Stimulated activated CD4-positive, alpha-beta T cell treated with anti-CD3 and anti-CD28 coated beads, Interleukin-1b, Interleukin-23, amount 100 ng/mL, for 48 hours (primary cell): ENCODE measurements at regions not wholly inside any gene's neighbourhood (a gene's known extent, or its start where the extent isn't known, plus 50 kb on each side); places are given as distances from the start of the nearest gene placed in this dataset.
"Not testable (repeated sequence)": the region's sequence is repeated elsewhere in the genome, so short reads cannot be mapped to it uniquely, and the experiment has no call there.

Experiments used
- DNase-seq: peaks from one replicate; pipeline ENCODE4 v3.0.0-alpha.2; 2020

DNA sequence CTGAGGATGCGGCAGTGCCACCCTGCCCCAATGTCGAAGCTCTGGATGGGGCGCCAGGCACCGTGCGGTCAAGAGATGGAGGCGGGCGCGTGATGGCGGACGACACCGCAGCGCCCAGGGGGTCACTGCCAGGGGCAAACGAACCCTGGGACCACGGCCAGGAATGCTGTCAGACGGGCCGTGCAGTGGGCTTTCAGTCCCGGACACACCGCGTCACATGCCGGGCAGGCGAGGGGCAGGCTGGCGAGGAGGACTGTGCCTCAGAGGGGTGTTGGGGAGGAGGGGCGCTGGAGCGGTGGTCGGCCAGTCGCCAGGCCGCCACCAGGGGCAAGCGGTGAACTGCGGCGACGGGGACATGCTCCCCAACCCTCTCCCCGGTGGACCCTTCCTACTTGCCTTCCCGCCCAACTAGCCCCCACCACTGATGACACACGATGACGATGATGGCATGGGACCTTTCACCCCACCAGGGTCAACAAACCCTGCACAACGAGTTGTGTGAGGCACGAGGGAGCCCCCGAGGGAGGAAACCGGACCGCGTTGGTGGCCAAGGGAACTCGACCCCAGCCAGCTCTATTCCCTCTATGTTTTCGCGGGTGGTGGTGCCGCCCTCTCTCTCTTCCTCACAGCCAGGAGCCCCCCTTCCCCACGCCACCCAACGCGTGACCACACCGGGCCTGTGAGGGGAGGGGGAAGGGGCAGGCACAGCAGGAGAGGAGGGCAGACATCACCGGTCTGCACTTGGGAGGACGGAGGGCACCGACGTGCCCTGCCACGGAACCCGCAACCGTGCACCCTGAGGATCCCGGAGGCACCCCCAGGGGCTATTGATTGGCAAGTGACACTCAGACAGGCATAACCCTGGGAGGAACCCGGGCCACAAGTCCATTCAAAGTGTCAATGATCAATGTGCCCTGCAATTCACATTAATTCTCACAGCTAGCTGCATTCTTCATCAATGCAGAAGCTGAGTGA is 1960.9 kb upstream of the DEFB115 start:
- no peak for DNase-seq

DNA sequence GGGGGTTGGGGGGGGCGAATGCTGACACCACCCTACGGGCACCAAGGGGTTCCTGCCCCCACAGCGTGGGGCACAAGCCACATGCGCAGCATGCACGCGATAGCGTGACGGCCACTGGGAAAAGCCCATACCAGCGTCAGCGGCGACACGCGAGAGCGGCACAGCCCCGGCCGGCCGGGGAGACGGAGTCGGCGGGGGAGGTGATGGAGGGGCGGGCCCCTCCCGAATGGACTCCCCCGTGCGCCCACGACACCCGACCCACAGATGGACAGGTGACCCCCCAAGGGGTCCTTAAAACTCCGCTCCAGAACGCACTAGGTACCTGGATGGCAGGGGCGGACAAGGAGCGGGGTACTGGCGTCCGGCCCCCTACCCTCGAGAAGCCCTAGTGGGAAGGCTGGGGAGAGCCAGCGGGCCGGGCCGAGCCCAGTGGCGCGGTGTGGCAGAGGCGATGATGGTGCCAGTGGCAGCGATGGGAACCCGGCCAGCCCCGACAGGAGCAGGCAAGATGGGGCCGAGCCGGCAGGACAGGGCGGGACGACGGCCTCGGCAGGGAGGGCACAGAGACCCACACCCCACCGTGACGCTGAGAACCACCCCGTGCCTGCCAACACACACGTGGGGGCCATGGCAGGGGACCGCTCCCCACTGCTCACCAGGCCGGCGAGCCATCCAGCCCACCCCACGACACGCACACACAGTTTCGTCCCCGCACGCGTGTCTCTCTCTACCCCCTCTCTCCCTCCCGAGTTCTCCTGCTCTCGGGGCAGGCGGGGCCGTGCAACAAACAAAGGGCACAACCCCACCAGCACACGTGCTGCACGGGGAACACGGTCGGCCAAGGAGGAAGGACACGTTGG is 1959.8 kb upstream of the DEFB115 start:
- no peak for DNase-seq

DNA sequence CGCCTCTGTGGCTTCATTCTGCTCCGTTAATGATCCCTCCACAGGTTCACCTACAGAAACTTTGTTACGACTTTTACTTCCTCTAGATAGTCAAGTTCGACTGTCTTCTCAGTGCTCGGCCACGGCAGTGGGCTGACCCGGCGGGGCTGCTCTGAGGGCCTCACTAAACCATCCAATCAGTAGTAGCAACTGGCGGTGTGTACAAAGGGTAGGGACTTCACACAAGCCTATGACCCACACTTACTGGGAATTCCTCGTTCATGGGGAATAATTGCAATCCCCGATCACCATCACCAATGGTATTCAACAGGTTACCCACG is 1959.2 kb upstream of the DEFB115 start:
- no peak for DNase-seq

DNA sequence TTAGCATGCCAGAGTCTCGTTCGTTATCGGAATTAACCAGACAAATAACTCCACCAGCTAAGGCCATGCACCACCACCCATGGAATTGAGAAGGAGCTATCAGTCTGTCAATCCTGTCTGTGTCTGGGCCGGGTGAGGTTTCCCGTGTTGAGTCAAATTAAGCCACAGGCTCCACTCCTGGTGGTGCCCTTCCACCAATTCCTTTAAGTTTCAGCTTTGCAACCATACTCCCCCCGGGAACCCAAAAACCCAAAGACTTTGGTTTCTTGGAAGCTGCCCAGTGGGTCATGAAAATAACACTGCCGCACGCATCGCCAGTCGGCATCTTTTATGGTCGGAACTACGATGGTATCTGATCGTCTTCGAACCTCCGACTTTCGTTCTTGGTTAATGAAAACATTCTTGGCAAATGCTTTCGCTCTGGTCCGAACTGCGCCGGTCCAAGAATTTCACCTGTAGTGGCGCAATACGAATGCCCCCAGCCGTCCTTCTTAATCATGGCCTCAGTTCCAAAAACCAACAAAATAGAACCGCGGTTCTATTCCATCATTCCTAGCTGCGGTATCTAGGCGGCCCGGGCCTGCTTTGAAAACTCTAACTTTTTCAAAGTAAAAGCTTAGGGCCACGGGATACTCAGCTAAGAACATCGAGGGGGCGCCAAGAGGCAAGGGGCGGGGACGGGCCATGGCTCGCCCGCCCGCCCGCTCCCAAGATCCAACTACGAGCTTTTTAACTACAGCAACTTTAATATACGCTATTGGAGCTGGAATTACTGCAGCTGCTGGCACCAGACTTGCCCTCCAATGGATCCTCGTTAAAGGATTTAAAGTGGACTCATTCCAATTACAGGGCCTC is 1958.5 kb upstream of the DEFB115 start:
- no peak for DNase-seq

DNA sequence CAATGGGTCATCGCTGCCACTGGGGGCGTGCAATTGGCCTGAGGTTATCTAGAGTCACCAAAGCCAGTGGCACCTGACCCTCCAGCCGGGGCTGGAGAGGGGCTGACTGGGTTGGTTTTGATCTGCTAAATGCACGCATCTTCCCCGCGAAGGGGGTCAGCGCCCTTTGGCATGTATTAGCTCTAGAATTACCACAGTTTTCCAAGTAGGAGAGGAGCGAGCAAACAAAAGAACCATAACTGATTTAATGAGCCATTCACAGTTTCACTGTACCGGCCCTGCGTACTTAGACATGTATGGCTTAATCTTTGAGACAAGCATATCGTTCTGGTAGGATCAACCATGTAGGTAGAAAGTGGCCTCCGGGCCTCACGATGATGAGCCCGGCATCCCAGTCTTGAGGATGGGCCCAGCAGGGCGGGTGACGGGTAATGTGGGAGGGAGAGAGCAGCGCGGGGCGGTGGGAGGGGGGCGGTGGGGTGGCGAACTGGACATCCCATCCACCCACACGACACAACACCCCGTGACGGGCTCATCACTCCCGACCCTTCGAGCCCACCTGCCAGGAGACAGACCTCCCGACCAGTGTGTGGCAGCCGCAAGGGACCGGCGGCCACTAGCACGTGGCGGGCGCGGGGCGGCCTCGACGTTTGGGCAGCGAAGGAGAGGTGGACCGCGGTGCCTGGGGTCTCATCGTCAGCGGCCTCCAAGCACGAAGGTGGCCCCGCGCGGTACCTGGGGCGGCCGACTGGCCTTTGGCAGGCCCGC is 1957.5 kb upstream of the DEFB115 start:
- no peak for DNase-seq

DNA sequence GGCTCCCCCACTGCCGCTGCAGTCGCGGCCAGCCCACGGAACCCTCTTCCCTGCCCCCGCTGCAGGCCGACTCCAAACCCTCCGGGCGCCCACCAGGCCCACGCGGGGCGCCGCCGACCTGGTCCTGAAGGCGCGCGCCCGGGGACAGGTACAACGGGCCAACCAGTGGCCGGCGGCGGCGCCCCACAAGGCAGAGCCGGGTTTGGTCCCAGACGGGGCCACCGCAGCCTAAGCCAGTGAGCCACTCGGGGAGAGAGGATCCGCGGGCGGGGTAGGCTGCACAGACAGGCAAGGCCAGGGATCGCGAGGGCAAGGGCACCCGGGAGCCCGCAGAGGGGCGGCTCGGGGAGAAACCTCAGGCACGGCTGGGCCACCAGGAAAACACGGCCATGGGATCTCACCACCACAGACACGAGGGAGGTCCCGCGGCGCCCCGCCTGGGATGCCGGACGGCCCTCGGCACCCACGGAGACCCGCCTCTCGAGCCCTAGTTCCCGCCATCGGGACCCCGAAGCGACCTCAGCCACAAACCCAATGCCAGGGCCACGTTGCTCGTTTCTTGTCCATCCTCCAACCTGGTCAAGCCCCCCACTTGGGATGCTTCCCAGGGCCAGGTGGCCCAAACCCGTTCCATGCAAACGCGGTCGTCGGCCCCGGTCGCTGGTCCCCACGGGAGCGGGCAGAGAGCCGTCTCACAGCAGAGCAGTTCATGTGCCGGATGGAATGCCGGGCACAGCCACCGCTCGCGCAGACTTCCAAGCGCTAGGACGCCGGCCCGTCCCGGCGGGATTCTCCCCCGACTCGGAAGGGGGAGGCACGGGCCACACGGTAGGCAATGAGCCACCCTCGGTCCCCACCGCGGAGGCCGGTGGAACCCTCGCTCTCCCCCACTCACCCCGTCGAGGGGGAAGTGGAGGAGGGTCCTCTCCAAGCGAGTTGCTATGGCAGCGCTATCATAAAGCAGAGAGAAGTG is 1956.6 kb upstream of the DEFB115 start:
- no peak for DNase-seq

DNA sequence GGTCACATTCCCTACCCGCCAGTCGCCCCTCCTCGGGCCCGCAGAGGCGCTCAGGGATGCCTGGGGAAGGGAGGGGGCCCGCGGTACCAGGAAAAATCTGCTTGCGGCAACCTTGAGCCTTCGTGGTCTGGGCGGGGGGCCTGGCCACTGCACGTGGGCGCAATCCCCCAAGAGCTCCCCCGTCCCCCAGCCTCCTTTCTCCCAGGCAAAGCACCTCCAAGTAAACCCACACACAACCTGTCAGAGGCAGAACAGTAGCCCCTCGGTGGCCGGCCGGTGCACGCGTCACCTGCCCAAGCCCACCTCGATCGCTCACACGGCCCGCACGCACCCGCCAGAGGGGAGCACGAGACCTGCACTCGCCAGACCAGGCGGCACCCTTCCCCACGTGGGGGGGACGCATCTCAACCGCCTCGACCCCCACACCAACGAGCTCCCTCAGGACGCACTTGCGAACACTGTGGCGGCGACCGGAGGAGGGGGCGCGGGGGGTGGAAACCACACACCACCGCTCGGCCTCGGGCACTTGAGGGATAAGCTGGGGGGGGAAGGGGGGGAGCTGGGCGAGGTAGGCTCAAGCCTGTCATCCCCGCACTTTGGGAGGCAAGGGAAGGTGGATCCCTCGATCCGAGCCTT is 1955.7 kb upstream of the DEFB115 start:
- DNase-seq, result no peak

DNA sequence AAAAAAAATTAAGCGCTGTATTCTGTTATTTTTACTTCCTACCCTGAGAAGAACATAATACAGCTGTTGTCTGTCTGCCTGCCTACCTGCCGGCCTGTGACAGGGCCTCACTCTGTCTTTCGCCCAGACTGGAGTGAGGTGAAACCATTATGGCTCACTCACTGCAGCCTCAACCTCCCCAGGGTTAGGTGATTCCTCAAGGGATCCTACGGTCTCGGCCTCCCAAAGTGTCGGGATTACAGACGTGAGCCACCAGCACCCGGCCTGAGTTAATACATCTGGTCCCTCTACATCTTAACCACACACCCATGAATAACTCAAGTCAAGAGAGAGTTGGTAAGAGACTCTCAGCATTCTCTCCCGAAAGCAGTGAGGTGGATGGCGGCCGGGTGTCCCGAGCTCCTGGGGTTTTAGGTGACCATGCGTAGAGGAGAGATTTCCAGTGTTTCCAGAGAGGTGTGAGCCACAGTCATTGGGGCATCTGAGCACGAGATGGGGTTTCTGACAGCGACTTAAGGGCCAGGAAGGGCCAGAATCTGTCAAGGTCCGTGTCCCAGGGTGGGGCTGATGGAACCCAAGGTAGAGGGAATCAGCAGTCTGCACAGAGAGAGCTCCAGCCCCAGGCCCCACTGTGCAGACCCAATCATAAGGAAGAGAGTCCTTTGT is 1954.4 kb upstream of the DEFB115 start:
- no peak for DNase-seq

DNA sequence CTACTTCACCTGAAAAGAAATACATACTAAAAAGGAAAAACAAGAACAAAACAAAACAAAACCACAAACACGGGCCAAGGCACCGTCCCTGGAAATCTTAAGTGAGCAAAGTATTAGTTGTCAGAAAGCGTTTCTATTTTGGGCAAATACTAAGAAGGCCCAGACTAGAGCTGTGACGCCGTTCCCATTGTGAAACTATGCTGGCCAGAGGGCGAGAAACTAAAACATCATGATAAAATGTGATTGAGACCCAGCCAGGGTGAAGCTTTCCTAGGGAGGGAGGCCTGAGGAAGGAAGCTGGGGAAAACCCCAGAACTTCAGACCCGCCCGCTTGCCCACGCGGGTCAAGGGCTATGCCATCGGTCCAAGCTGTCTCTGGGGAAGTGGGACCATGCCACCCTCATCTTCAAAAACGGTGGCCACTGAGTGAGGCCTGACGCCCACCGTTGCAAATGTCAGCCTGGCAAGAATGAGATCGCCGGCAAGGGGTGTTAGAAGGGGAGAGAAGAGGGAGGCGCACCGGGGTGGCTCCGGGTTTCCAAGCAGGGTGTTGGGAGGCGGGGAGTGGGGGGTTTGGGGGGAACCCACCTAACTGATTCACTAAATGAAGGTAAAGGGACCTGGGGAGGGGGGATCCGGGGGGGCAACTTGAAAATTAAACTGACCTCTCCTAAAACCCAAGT is 1950.9 kb upstream of the DEFB115 start:
- no peak for DNase-seq

DNA sequence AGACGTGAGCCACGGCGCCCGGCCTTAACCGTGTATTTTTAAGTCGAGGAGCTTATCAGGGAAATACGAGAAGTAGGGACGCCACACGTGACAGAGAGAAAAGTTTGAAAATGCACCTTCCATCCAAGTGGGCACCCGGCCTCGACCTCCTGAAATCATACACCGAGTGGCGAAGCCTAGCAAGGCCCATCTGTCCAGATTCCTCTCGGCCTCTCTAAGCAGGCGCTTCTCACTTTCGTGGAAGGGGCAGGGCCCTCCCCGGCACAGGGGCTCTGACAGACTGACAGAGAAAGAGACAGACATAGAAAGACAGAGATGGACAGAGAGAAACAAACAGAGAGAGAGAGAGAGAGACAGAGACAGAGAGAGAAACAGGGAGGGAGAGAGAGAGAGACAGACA is 1950.0 kb upstream of the DEFB115 start:
- not testable (repeated sequence) for DNase-seq

DNA sequence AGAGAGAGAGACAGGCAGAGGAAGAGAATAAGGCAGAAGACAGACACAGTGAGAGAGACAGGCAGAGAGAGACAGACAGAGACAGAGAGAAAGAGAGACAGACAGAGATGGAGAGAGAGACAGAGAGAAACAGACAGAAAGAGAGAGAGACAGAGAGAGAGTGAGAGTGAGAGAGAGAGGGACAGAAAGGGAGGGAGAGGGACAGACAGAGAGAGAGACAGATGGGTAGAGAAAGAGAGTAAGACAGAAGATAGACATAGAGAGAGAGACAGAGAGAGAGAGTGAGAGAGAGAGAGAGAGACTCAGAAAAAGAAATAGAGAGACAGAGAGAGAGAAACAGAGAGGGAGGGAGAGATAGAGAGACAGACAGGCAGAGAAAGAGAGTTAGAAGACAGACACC is 1948.5 kb upstream of the DEFB115 start:
- not testable (repeated sequence) for DNase-seq

DNA sequence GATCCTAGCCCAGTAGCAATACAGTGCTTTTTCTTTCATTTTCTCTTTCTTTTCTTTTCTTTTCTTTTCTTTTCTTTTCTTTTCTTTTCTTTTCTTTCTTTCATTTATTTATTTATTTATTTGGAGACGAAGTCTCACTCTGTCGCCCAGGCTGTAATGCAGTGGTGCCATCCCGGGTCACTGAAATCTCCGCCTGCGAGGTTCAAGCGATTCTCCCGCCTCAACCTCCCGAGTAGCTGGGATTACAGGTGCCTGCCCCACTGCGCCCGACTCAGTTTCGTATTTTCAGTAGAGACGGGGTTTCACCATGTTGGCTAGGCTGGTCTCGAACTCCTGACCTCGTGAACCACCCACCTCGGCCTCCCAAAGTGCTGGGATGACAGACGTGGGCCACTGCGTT is 1948.0 kb upstream of the DEFB115 start:
- DNase-seq, result not testable (repeated sequence)

DNA sequence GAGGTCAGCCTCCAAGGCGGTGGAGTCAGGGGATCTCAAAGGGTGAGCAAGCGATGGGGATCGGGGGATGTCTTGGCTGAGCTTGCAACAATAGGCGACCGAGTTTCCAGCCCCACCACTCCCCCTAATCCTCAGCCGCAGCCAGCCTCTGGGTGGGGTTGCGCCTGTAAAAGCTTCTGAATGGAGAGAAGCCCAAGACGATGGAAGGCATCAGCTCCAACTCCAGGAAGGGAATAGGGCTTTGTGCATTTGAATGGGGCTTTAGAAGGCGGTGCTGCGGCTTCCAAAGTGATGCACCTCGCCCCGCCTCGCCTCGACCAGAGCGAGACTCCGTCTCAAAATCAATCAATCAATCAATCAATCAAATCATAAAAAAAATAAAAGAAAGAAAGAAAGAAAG is 1946.4 kb upstream of the DEFB115 start:
- not testable (repeated sequence) for DNase-seq

DNA sequence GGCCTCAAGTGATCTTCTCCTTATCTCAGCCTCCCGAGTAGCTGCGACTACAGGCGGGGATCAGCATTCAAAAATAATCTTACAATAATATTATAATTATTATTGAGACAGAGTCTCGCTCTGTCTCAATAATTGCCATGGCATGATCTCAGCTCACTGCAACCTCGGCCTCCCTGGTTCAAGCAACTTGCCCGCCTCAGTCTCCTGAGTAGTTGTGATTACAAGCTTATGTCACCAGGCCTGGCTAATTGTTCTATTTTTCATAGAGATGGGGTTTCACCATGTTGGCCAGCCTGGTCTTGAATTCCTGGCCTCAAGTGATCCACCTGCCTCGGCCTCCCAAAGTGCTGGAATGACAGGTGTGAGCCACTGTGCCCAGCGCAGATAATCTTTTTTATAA is 1944.8 kb upstream of the DEFB115 start:
- DNase-seq, result not testable (repeated sequence)

DNA sequence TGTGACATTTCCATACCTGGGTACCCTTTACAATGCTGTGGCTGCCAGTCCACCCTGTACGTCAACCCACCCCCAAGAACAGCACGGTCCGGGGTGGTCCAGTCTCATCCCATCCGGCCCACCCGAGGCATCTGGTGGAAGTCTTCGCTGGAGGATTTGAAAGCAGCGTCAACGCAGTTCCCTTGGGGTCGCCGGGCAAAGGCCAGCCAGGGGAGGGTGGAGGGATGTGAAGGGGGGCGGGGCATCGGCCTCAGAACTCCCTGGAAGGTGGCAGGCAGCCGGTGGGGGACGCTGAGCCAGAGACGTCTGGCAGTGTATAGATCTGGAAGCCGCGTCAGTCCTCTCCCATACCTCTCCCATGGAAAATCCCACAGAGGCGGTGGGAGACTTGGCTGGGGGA is 1944.0 kb upstream of the DEFB115 start:
- no peak for DNase-seq

DNA sequence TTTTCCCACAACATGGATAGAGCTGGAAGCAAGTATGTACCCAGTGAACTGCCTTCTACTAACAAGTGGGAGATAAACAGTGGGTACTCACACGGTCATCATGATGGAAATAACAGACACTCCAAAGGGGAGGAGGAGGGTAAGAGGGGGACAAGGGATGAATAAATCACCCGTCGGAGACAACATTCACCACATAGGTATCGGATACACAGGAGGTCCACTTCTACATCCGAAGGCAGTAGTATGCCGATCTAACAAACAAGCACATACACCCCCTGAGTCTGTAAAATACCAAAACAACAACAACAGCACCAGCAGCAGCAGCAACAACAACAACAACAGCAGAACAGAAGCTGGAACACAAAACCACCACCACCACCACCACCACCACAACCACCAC is 1943.2 kb upstream of the DEFB115 start:
- no peak for DNase-seq

DNA sequence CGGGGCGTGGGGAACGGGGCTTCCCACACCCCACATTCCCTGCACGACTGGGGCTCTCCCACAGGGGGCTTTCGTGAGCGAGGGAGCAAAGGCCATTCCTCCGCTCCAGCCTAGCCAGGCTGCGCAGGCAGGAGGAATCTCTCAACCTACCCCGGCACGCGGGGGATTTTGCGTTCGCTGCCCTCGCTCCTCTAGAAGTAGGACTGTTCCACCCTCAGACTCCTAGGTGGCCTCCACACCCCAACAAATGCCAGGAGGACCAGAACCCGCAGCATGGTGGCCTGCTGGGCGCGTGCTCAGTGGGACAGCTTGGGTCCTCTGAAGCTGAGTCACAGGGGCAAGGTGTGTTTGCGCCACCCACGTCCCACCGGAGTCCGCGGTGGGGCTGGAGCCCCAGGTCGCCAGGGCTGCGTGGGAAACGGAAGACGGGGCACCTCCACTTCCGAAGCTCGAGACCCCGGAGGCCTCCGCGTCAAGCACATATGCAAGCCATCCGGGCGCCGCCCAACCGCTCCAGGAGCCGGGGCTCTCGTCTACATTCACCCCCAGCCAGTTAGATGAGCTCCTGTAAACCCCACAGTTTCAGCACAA is 1938.5 kb upstream of the DEFB115 start:
- no peak for DNase-seq

DNA sequence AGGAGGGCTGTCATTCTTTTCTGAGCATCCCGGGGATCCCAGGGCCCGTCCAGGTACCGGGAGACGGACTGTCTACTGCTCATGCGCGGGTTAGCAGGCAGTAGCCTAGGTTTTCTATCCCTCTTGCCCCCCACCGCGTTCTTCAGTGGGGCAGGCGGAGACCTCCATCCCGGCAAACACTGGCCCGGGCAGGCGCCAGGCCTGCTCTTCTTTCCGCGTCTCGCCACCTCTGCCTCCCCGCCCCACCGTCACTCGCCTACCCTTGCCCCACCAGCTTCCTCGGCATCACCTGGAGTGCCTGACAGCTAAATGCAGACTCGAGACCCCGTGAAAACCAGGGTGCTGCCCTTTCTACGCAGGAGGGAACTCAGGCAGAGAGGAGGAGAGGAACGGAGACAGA is 1937.7 kb upstream of the DEFB115 start:
- no peak for DNase-seq
